ENCODE measurements at regions not wholly inside any gene's neighbourhood (a gene's known extent, or its start where the extent isn't known, plus 50 kb on each side); places are given as distances from the start of the nearest gene placed in this dataset.

- no peaks in the 10 kb centered on the region for H3K9me3 ChIP-seq (ENCODE audit: control insufficient read depth, low read depth, low read length)
Measured at GRCh38 chr14:71267691-71268090, 360.4 kb downstream of the PCNX1 start.

More at GRCh38 chr14:71267691-71268090, 360.4 kb downstream of the PCNX1 start:
- Histone ChIP-seq H2AK5ac (ENCODE audit: insufficient read length, low read length) (no peak overlapping the region), H3K27me3 (ENCODE audit: insufficient read depth, low read length) (no peaks in the 10 kb centered on the region), H3K79me1 (ENCODE audit: insufficient read depth, low read depth, low read length, poor library complexity, severe bottlenecking) (no peaks in the 10 kb centered on the region), H2BK15ac (ENCODE audit: low read depth, low read length) (no peak overlapping the region), H3K14ac (ENCODE audit: insufficient read depth, low read length) (no peak overlapping the region), H3K23ac (ENCODE audit: insufficient read length, low read depth, low read length) (no peak overlapping the region), H3K4ac (ENCODE audit: low read depth, low read length) (no peak overlapping the region), H3K56ac (ENCODE audit: insufficient read length, low read depth, low read length) (no peak overlapping the region), H2BK120ac (ENCODE audit: low read depth, low read length, poor library complexity, severe bottlenecking) (no peak overlapping the region), H3K9ac (ENCODE audit: extremely low read depth, insufficient read length, low read length) (no peak overlapping the region), H4K5ac (ENCODE audit: insufficient read length, low read depth, low read length) (no peak overlapping the region), H4K20me1 (ENCODE audit: control insufficient read depth, insufficient read depth, insufficient read length) (no peaks in the 10 kb centered on the region), H3K27ac (ENCODE audit: insufficient read length, low read depth, low read length) (no peak overlapping the region), H4K8ac (replicated peaks; ENCODE audit: insufficient read length, low read depth, low read length) (no peak overlapping the region), H3K4me2 (ENCODE audit: insufficient read depth, insufficient read length, low read length) (no peak overlapping the region), H3K23me2 (ENCODE audit: insufficient read length, low read depth, low read length, poor library complexity, severe bottlenecking) (no peaks in the 10 kb centered on the region), H2BK20ac (ENCODE audit: low read depth, low read length, poor library complexity, severe bottlenecking) (no peak overlapping the region), H3T11ph (ENCODE audit: low read length) (no peak overlapping the region), H4K91ac (ENCODE audit: insufficient read length, low read depth, low read length) (no peak overlapping the region), H2BK5ac (ENCODE audit: insufficient read length, low read length) (no peak overlapping the region), H3K18ac (ENCODE audit: insufficient read length, low read depth, low read length) (no peak overlapping the region), H3K79me2 (ENCODE audit: insufficient read depth, low read length) (no peaks in the 10 kb centered on the region), H2AFZ (ENCODE audit: low read length) (no peak overlapping the region), H3K4me1 (ENCODE audit: insufficient read depth, low read length) (no peaks in the 10 kb centered on the region), H2BK12ac (ENCODE audit: insufficient read length, low read depth, low read length) (no peak overlapping the region)
- Mint-ChIP-seq H3K9me3 (peaks cover 31 to 32% of the 10 kb centered on the region in 2 experiments), H3K27ac (no peak overlapping the region), H3K27me3 (ENCODE audit: low read depth) (no peaks in the 10 kb centered on the region; the same call in 1 of the 2 replicates), H3K4me1 (peaks cover 13 to 14% of the 10 kb centered on the region in 2 experiments), H3K36me3 (ENCODE audit: insufficient read depth in 1 of 3, low read depth in 3 of 3) (peaks cover 9 to 32% (median 19%) of the 10 kb centered on the region in 3 experiments), H3K4me3 (no peak overlapping the region)
- WGBS (ENCODE audit: extremely low coverage, insufficient read length, low lambda C conversion rate), result no CpG with 5 or more reads among the region's 2 CpGs
- DNase-seq, result no peak
- TF ChIP-seq CTCF (conservative IDR thresholded peaks at IDR 0.05), result no peak
